H9 (cell line): ENCODE measurements at regions not wholly inside any gene's neighbourhood (a gene's known extent, or its start where the extent isn't known, plus 50 kb on each side); places are given as distances from the start of the nearest gene placed in this dataset.

Source experiments
- DNase-seq: peaks from one replicate; pipeline ENCODE4 v3.0.0-alpha.2; 2017
- H2AFZ ChIP-seq: one replicate; pipeline ENCODE4 v1.6.1; 2013; ENCODE audit warnings: mild to moderate bottlenecking, low read length, control low read depth, moderate library complexity
- H2AK5ac ChIP-seq: 2 replicates; pipeline ENCODE4 v1.6.1; 2013; ENCODE audit warnings: low read length, control low read depth, mixed read lengths; ENCODE audit not compliant: insufficient read length
- H2BK120ac ChIP-seq: one replicate; pipeline ENCODE4 v1.6.1; 2013; ENCODE audit warnings: low read depth, mild to moderate bottlenecking, low read length, control low read depth, inconsistent platforms; ENCODE audit not compliant: poor library complexity, severe bottlenecking
- H2BK12ac ChIP-seq: 2 replicates; pipeline ENCODE4 v1.6.1; 2013; ENCODE audit warnings: low read length, control low read depth, mixed read lengths, low read depth; ENCODE audit not compliant: insufficient read length
- H2BK15ac ChIP-seq: 2 replicates; pipeline ENCODE4 v1.6.1; 2013; ENCODE audit warnings: low read depth, low read length, control low read depth
- H2BK20ac ChIP-seq: one replicate; pipeline ENCODE4 v1.6.1; 2013; ENCODE audit warnings: low read depth, mild to moderate bottlenecking, low read length, control low read depth, inconsistent platforms; ENCODE audit not compliant: poor library complexity, severe bottlenecking
- H2BK5ac ChIP-seq: 2 replicates; pipeline ENCODE4 v1.6.1; 2013; ENCODE audit warnings: low read length, control low read depth, mixed read lengths; ENCODE audit not compliant: insufficient read length
- H3K14ac ChIP-seq: 2 replicates; pipeline ENCODE4 v1.6.1; 2013; ENCODE audit warnings: low read length, control low read depth; ENCODE audit not compliant: insufficient read depth
- H3K18ac ChIP-seq: 2 replicates; pipeline ENCODE4 v1.6.1; 2013; ENCODE audit warnings: low read depth, mild to moderate bottlenecking, mixed read lengths, low read length, control low read depth; ENCODE audit not compliant: insufficient read length
- H3K23ac ChIP-seq: 2 replicates; pipeline ENCODE4 v1.6.1; 2013; ENCODE audit warnings: low read length, control low read depth, mixed read lengths, low read depth; ENCODE audit not compliant: insufficient read length
- H3K23me2 ChIP-seq: 2 replicates; pipeline ENCODE4 v1.6.1; 2013; ENCODE audit warnings: low read depth, mild to moderate bottlenecking, mixed read lengths, low read length, control low read depth; ENCODE audit not compliant: insufficient read length, poor library complexity, severe bottlenecking
- H3K27ac ChIP-seq: 2 replicates; pipeline ENCODE4 v1.5.1; 2013; ENCODE audit warnings: low read length, control low read depth, mixed read lengths, low read depth; ENCODE audit not compliant: insufficient read length
- H3K27me3 ChIP-seq: 2 replicates; pipeline ENCODE4 v1.6.1; 2013; ENCODE audit warnings: low read length, control low read depth, inconsistent platforms; ENCODE audit not compliant: insufficient read depth
- H3K4ac ChIP-seq: 2 replicates; pipeline ENCODE4 v1.6.1; 2013; ENCODE audit warnings: low read depth, mild to moderate bottlenecking, control low read depth, inconsistent platforms, low read length, moderate library complexity
- H3K4me1 ChIP-seq: 2 replicates; pipeline ENCODE4 v1.6.1; 2013; ENCODE audit warnings: low read length, control low read depth, inconsistent platforms; ENCODE audit not compliant: insufficient read depth
- H3K4me2 ChIP-seq: 2 replicates; pipeline ENCODE4 v1.6.1; 2013; ENCODE audit warnings: low read length, control low read depth, mixed read lengths; ENCODE audit not compliant: insufficient read length, insufficient read depth
- H3K56ac ChIP-seq: 2 replicates; pipeline ENCODE4 v1.6.1; 2013; ENCODE audit warnings: low read depth, mild to moderate bottlenecking, mixed read lengths, low read length, control low read depth; ENCODE audit not compliant: insufficient read length
- H3K79me1 ChIP-seq: 2 replicates; pipeline ENCODE4 v1.6.1; 2013; ENCODE audit warnings: low read depth, mild to moderate bottlenecking, moderate library complexity, low read length, control low read depth, inconsistent platforms; ENCODE audit not compliant: insufficient read depth, poor library complexity, severe bottlenecking
- H3K79me2 ChIP-seq: 2 replicates; pipeline ENCODE4 v1.6.1; 2013; ENCODE audit warnings: low read length, control low read depth, inconsistent platforms; ENCODE audit not compliant: insufficient read depth
- H3K9ac ChIP-seq: 2 replicates; pipeline ENCODE4 v1.6.1; 2013; ENCODE audit warnings: low read length, control low read depth, mixed read lengths; ENCODE audit not compliant: insufficient read length; ENCODE audit errors: extremely low read depth
- H3K9me3 ChIP-seq: one replicate; pipeline ENCODE4 v1.6.1; 2013; ENCODE audit warnings: low read depth, low read length, inconsistent platforms; ENCODE audit not compliant: control insufficient read depth
- H3T11ph ChIP-seq: one replicate; pipeline ENCODE4 v1.6.1; 2013; ENCODE audit warnings: mild to moderate bottlenecking, low read length, control low read depth, inconsistent platforms
- H4K20me1 ChIP-seq: one replicate; pipeline ENCODE4 v1.6.1; 2013; ENCODE audit not compliant: control insufficient read depth, insufficient read length, insufficient read depth
- H4K5ac ChIP-seq: 2 replicates; pipeline ENCODE4 v1.6.1; 2013; ENCODE audit warnings: low read depth, mild to moderate bottlenecking, mixed read lengths, low read length, control low read depth; ENCODE audit not compliant: insufficient read length
- H4K8ac ChIP-seq: replicated peaks from 2 replicates; pipeline ENCODE4 v1.6.1; 2013; ENCODE audit warnings: low read length, control low read depth, mixed read lengths, low read depth; ENCODE audit not compliant: insufficient read length
- H4K91ac ChIP-seq: 2 replicates; pipeline ENCODE4 v1.6.1; 2013; ENCODE audit warnings: low read depth, mild to moderate bottlenecking, moderate library complexity, mixed read lengths, low read length, control low read depth; ENCODE audit not compliant: insufficient read length
- H3K27ac Mint-ChIP-seq, 3 experiments: 2 replicates in 2 of 3; 3 replicates in 1 of 3; pipeline ENCODE4 v1.8.0; 2020 to 2021; ENCODE audit warnings: mixed read lengths in 3 of 3, mild to moderate bottlenecking in 1 of 3, moderate library complexity in 1 of 3
- H3K27me3 Mint-ChIP-seq: 2 replicates; pipeline ENCODE4 v1.8.0; 2021; ENCODE audit warnings: low read depth, mild to moderate bottlenecking, moderate library complexity, mixed read lengths
- H3K36me3 Mint-ChIP-seq, 3 experiments: 2 replicates in 2 of 3; 3 replicates in 1 of 3; pipeline ENCODE4 v1.8.0; 2020 to 2021; ENCODE audit warnings: low read depth in 3 of 3, mixed read lengths in 3 of 3; ENCODE audit not compliant: insufficient read depth in 1 of 3
- H3K4me1 Mint-ChIP-seq, 2 experiments: 2 replicates each; pipeline ENCODE4 v1.8.0; 2020; ENCODE audit warnings: mixed read lengths in 2 of 2
- H3K4me3 Mint-ChIP-seq, 2 experiments: 2 replicates in 1 of 2; 3 replicates in 1 of 2; pipeline ENCODE4 v1.8.0; 2020 to 2021; ENCODE audit warnings: mild to moderate bottlenecking in 2 of 2, mixed read lengths in 2 of 2, moderate library complexity in 1 of 2
- H3K9me3 Mint-ChIP-seq, 2 experiments: 2 replicates in 1 of 2; 3 replicates in 1 of 2; pipeline ENCODE4 v1.8.0; 2020; ENCODE audit warnings: mild to moderate bottlenecking in 2 of 2, mixed read lengths in 2 of 2, moderate library complexity in 1 of 2
- WGBS: extraction: QIAGEN DNeasy Blood & Tissue Kit; methylation state at CpG from one replicate; pipeline ENCODE4 v1.1.7; 2013; ENCODE audit warnings: missing lambda C conversion rate, low lambda C conversion rate, mixed read lengths; ENCODE audit not compliant: insufficient read length; ENCODE audit errors: extremely low coverage; 5-methylcytosine and 5-hydroxymethylcytosine counted together
- TF ChIP-seq, protein P1 (sequence below): fragments of 200-600 bp; sonication (generic); conservative IDR thresholded peaks from 3 replicates; pipeline ENCODE4 v1.8.0; 2021; ENCODE audit warnings: antibody characterized with exemption, mild to moderate bottlenecking

- H3K79me1 ChIP-seq: no peaks in the 10 kb centered on the region
- no peak overlapping the region for H3K18ac ChIP-seq
- no peaks in the 10 kb centered on the region for H3K4me1 ChIP-seq
- no peak overlapping the region for H3K14ac ChIP-seq
- H3K23ac ChIP-seq: no peak overlapping the region
- H3K4ac ChIP-seq: no peak overlapping the region
- H3K56ac ChIP-seq: no peak overlapping the region
- no peak overlapping the region for H3K9ac ChIP-seq
- no peak overlapping the region for H2BK120ac ChIP-seq
- Mint-ChIP-seq H3K27me3 (no peaks in the 10 kb centered on the region; the same call in 1 of the 2 replicates), H3K36me3 (no peaks in the 10 kb centered on the region), H3K27ac (no peak overlapping the region), H3K4me3 (no peak overlapping the region), H3K4me1 (peaks cover 0 to 2% of the 10 kb centered on the region in 2 experiments; a peak in 1 of 4 replicates), H3K9me3 (peaks cover 0 to 6% of the 10 kb centered on the region in 2 experiments; a peak in 2 of 5 replicates)
- no CpG with 5 or more reads among the region's 2 CpGs for WGBS
- no peaks in the 10 kb centered on the region for H3K9me3 ChIP-seq
- H4K5ac ChIP-seq: no peak overlapping the region
- H2BK5ac ChIP-seq: no peak overlapping the region
- no peak for DNase-seq
- H2BK12ac ChIP-seq: no peak overlapping the region
- H2AK5ac ChIP-seq: no peak overlapping the region
- no peaks in the 10 kb centered on the region for H3K79me2 ChIP-seq
- H2AFZ ChIP-seq: no peak overlapping the region
- TF ChIP-seq, protein P1, sequence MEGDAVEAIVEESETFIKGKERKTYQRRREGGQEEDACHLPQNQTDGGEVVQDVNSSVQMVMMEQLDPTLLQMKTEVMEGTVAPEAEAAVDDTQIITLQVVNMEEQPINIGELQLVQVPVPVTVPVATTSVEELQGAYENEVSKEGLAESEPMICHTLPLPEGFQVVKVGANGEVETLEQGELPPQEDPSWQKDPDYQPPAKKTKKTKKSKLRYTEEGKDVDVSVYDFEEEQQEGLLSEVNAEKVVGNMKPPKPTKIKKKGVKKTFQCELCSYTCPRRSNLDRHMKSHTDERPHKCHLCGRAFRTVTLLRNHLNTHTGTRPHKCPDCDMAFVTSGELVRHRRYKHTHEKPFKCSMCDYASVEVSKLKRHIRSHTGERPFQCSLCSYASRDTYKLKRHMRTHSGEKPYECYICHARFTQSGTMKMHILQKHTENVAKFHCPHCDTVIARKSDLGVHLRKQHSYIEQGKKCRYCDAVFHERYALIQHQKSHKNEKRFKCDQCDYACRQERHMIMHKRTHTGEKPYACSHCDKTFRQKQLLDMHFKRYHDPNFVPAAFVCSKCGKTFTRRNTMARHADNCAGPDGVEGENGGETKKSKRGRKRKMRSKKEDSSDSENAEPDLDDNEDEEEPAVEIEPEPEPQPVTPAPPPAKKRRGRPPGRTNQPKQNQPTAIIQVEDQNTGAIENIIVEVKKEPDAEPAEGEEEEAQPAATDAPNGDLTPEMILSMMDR: no peak
- H2BK15ac ChIP-seq: no peak overlapping the region
- H3K27ac ChIP-seq: no peak overlapping the region
- H4K91ac ChIP-seq: no peak overlapping the region
- no peak overlapping the region for H3T11ph ChIP-seq
- H4K8ac ChIP-seq: no peak overlapping the region
- H3K4me2 ChIP-seq: no peak overlapping the region
- H4K20me1 ChIP-seq: no peaks in the 10 kb centered on the region
- no peaks in the 10 kb centered on the region for H3K23me2 ChIP-seq
- H2BK20ac ChIP-seq: no peak overlapping the region
- no peaks in the 10 kb centered on the region for H3K27me3 ChIP-seq
These were observed 593.2 kb upstream of the CCDC179 start for GRCh38 chr11:23453522-23453921.
